ENCODE measurements at regions not wholly inside any gene's neighbourhood (a gene's known extent, or its start where the extent isn't known, plus 50 kb on each side); places are given as distances from the start of the nearest gene placed in this dataset.

DNA sequence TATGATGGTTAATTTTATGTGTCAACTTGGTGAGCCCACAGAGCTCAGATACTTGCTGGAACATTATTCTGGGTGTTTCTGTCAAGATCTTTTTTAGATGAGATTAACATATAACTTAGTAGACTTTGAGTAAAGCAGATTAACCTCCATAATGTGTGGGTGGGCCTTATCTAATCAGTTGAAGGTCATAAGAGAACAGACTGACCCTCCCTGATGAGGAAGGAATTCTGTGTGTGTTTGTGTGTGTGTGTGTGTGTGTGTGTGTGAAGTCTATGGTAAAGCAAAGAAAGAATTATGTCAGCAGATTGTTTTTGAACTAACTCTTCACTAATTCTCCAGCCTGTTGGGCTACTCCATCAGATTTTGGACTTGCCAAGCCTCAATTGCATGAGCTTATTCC lies 232.2 kb upstream of the MEX3C start:
- H3K4me1 ChIP-seq (ENCODE audit: control insufficient read depth in 1 of 2, insufficient read depth in 2 of 2, low read length in 2 of 2): no peaks in the 10 kb centered on the region
- H3K27ac ChIP-seq (ENCODE audit: low read depth, low read length): no peak overlapping the region
- BruUV-seq (replicated peaks): no TSS peak
- no peaks in the 10 kb centered on the region for H4K20me1 ChIP-seq (ENCODE audit: insufficient read depth)
- H3K9me2 ChIP-seq (ENCODE audit: insufficient read depth): no peaks in the 10 kb centered on the region
- CTCF ChIA-PET: no interaction called here
- TF ChIP-seq, protein P1, sequence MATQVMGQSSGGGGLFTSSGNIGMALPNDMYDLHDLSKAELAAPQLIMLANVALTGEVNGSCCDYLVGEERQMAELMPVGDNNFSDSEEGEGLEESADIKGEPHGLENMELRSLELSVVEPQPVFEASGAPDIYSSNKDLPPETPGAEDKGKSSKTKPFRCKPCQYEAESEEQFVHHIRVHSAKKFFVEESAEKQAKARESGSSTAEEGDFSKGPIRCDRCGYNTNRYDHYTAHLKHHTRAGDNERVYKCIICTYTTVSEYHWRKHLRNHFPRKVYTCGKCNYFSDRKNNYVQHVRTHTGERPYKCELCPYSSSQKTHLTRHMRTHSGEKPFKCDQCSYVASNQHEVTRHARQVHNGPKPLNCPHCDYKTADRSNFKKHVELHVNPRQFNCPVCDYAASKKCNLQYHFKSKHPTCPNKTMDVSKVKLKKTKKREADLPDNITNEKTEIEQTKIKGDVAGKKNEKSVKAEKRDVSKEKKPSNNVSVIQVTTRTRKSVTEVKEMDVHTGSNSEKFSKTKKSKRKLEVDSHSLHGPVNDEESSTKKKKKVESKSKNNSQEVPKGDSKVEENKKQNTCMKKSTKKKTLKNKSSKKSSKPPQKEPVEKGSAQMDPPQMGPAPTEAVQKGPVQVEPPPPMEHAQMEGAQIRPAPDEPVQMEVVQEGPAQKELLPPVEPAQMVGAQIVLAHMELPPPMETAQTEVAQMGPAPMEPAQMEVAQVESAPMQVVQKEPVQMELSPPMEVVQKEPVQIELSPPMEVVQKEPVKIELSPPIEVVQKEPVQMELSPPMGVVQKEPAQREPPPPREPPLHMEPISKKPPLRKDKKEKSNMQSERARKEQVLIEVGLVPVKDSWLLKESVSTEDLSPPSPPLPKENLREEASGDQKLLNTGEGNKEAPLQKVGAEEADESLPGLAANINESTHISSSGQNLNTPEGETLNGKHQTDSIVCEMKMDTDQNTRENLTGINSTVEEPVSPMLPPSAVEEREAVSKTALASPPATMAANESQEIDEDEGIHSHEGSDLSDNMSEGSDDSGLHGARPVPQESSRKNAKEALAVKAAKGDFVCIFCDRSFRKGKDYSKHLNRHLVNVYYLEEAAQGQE (IDR thresholded peaks at IDR 0.05; ENCODE audit: low read depth): no peak
- TF ChIP-seq YY1 (IDR thresholded peaks at IDR 0.05; ENCODE audit: extremely low read depth, insufficient replicate concordance, low read depth, low read length) (no peak), ZBTB33 (IDR thresholded peaks at IDR 0.05; ENCODE audit: extremely low read depth, insufficient replicate concordance, low read length) (no peak), EGR1 (IDR thresholded peaks at IDR 0.05; ENCODE audit: low read depth) (no peak), POLR2AphosphoS5 (IDR thresholded peaks at IDR 0.05; ENCODE audit: low read depth, low read length) (no peak), FOSL1 (IDR thresholded peaks at IDR 0.05; ENCODE audit: low read depth) (no peak)
- RAD21 ChIA-PET (ENCODE audit: low non-redundant PET in 1 of 2, low total read pairs in 2 of 2, uncharacterized antibody in 2 of 2, unreplicated experiment in 2 of 2): no interaction called here
- no peak overlapping the region for H3K9ac ChIP-seq (ENCODE audit: low read length)
- no peaks in the 10 kb centered on the region for H3K36me3 ChIP-seq (ENCODE audit: control insufficient read depth in 1 of 2, insufficient read depth in 2 of 2, low read length in 2 of 2)
- H2AFZ ChIP-seq (ENCODE audit: low read depth, low read length, poor library complexity, severe bottlenecking): no peak overlapping the region
- POLR2A ChIA-PET: no interaction called here
- H3K4me2 ChIP-seq (ENCODE audit: low read length): no peak overlapping the region
- ATAC-seq (no peak), DNase-seq (ENCODE audit: low read depth, low spot score) (no peak)
- no peaks in the 10 kb centered on the region for H3K27me3 ChIP-seq (ENCODE audit: insufficient read depth, low read length)
- intact Hi-C loops (cut with micrococcal nuclease): no loop called here
- no peaks in the 10 kb centered on the region for H3K9me3 ChIP-seq (ENCODE audit: control insufficient read depth in 1 of 2, insufficient read depth in 1 of 2, low read depth in 1 of 2, low read length in 2 of 2)
- H3K79me2 ChIP-seq (ENCODE audit: insufficient read depth, low read length): no peaks in the 10 kb centered on the region
- H3K4me3 ChIP-seq (replicated peaks in 1 of 2; ENCODE audit: low read depth in 1 of 2, low read length in 2 of 2): no peak overlapping the region

Data from HCT116 (cell line).